Astrocyte (in vitro differentiated cells and primary cell): ENCODE measurements at regions not wholly inside any gene's neighbourhood (a gene's known extent, or its start where the extent isn't known, plus 50 kb on each side); places are given as distances from the start of the nearest gene placed in this dataset.

Experiments used
- DNase-seq: peaks from one replicate; pipeline ENCODE4 v3.0.0-alpha.2; 2010; ENCODE audit warnings: low read depth
- FAIRE-seq: peaks from 2 replicates; lab custom pipeline; 2011; peaks lifted over from hg19 to GRCh38; lab: Jason Lieb, UNC
- H2AFZ ChIP-seq: 2 replicates; pipeline ENCODE4 v1.6.0; 2012; ENCODE audit warnings: low read depth, low read length, inconsistent platforms
- H3K27ac ChIP-seq: 2 replicates; pipeline ENCODE4 v1.5.1; 2011; ENCODE audit warnings: low read depth, low read length, inconsistent platforms
- H3K27me3 ChIP-seq: 2 replicates; pipeline ENCODE4 v1.6.0; 2011; ENCODE audit warnings: low read length, inconsistent platforms; ENCODE audit not compliant: insufficient read depth
- H3K36me3 ChIP-seq: 2 replicates; pipeline ENCODE4 v1.5.1; 2011; ENCODE audit warnings: low read length, inconsistent platforms; ENCODE audit not compliant: insufficient read depth
- H3K4me1 ChIP-seq: 2 replicates; pipeline ENCODE4 v1.5.1; 2011; ENCODE audit warnings: low read length, inconsistent platforms; ENCODE audit not compliant: insufficient read depth
- H3K4me2 ChIP-seq: 2 replicates; pipeline ENCODE4 v1.6.0; 2012; ENCODE audit warnings: low read length, inconsistent platforms
- H3K4me3 ChIP-seq: 2 replicates; pipeline ENCODE4 v1.5.1; 2011; ENCODE audit warnings: low read depth, mild to moderate bottlenecking, low read length, inconsistent platforms; ENCODE audit not compliant: insufficient read depth
- H3K79me2 ChIP-seq: 2 replicates; pipeline ENCODE4 v1.6.0; 2012; ENCODE audit warnings: mild to moderate bottlenecking, low read length, inconsistent platforms; ENCODE audit not compliant: insufficient read depth
- H3K9ac ChIP-seq: 2 replicates; pipeline ENCODE4 v1.6.0; 2012; ENCODE audit warnings: mild to moderate bottlenecking, low read length, inconsistent platforms
- H3K9me3 ChIP-seq: 2 replicates; pipeline ENCODE4 v1.5.1; 2012; ENCODE audit warnings: low read depth, mild to moderate bottlenecking, low read length, inconsistent platforms; ENCODE audit not compliant: insufficient read depth
- H4K20me1 ChIP-seq: 2 replicates; pipeline ENCODE4 v1.6.0; 2012; ENCODE audit warnings: low read length, inconsistent platforms; ENCODE audit not compliant: insufficient read depth
- H3K27ac Mint-ChIP-seq: one replicate; pipeline ENCODE4 v1.8.0; 2021; ENCODE audit warnings: mild to moderate bottlenecking, mixed read lengths; ENCODE audit not compliant: unreplicated experiment
- H3K27me3 Mint-ChIP-seq: one replicate; pipeline ENCODE4 v1.8.0; 2021; ENCODE audit warnings: low read depth, mixed read lengths; ENCODE audit not compliant: unreplicated experiment
- H3K36me3 Mint-ChIP-seq: one replicate; pipeline ENCODE4 v1.8.0; 2021; ENCODE audit warnings: low read depth, mixed read lengths; ENCODE audit not compliant: unreplicated experiment
- H3K4me1 Mint-ChIP-seq: one replicate; pipeline ENCODE4 v1.8.0; 2021; ENCODE audit warnings: low read depth, mixed read lengths; ENCODE audit not compliant: unreplicated experiment
- H3K4me3 Mint-ChIP-seq: one replicate; pipeline ENCODE4 v1.8.0; 2021; ENCODE audit warnings: mild to moderate bottlenecking, moderate library complexity, mixed read lengths; ENCODE audit not compliant: unreplicated experiment
- H3K9me3 Mint-ChIP-seq: one replicate; pipeline ENCODE4 v1.8.0; 2021; ENCODE audit warnings: mild to moderate bottlenecking, mixed read lengths; ENCODE audit not compliant: unreplicated experiment
- EZH2 ChIP-seq: IDR thresholded peaks from 2 replicates; pipeline ENCODE4 v1.6.1; 2012; ENCODE audit warnings: mild to moderate bottlenecking, low read length, inconsistent platforms; ENCODE audit not compliant: insufficient read depth
- TF ChIP-seq, protein P1 (sequence below): IDR thresholded peaks from 2 replicates; pipeline ENCODE4 v1.5.1; 2011; ENCODE audit warnings: low read depth, mild to moderate bottlenecking, inconsistent platforms, low read length, moderate library complexity; ENCODE audit not compliant: insufficient read depth

DNA sequence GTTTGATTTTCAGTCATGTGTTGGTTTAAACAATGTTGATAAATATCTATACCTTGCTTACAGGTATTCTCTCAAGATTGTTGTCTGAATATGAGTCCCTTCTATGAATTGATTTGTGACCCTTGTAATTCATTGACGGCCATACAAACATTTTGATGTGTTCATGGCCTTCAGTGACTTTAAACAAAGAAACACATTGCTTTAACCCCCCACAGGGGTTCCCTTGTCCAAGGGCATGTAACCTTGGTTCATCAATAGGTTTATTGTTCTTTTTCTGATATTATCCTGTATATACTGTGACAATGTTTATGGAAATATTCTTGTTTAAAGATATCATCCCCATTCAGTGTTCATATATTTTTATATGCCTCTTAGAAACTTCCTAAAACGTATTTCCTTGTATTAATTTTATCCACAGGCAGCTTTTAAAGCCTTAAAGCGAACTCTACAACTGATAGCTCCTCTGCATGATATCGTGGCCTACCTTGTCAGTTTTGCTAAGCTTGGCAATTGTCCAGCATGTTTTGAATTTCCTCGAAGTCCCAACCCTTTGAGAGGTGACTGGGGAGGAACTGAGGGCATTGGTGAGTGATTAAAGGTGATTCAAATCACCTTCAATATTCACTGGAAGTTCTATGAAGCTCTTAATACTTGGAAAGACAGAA lies 87.0 kb downstream of the CD164 start:
- no peaks in the 10 kb centered on the region for H3K4me1 Mint-ChIP-seq

DNA sequence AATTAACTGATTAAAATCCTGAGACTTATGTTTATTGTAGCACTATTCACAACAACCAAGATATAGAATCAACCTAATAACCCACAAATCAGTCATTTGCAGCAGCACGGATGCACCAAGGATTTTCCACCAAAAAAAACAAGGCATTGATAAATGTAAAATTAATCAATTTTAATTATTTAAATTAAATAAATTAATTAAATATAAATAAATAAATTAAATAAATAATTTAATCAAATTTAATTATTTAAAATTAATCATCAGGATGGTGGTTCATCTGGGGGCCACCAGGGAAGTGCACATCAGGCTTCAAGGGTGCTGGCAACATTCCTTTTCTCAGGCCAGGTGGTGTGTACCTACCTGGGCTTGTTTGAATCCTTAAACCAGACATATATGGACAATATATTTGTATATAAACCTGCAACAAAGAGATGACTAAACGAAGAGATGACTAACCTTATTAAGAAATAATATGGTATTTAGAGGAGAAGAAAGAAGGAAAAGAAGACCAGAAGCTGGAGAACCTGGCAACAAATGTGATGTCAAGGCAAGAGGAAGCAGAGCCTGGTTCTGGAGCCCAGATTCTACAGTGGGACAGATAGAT lies 89.2 kb downstream of the CD164 start:
- Mint-ChIP-seq H3K4me1 (no peaks in the 10 kb centered on the region), H3K4me3 (no peak overlapping the region), H3K36me3 (no peaks in the 10 kb centered on the region), H3K27ac (no peak overlapping the region), H3K27me3 (peaks cover 4% of the 10 kb centered on the region), H3K9me3 (peaks cover under 1% of the 10 kb centered on the region)
- no peak overlapping the region for H3K4me3 ChIP-seq
- H4K20me1 ChIP-seq: no peaks in the 10 kb centered on the region
- no peak overlapping the region for H3K9ac ChIP-seq
- DNase-seq: no peak
- H3K27ac ChIP-seq: no peak overlapping the region
- no peak overlapping the region for H3K4me2 ChIP-seq
- FAIRE-seq: no peak
- no peaks in the 10 kb centered on the region for H3K4me1 ChIP-seq
- no peak overlapping the region for H2AFZ ChIP-seq
- TF ChIP-seq, protein P1, sequence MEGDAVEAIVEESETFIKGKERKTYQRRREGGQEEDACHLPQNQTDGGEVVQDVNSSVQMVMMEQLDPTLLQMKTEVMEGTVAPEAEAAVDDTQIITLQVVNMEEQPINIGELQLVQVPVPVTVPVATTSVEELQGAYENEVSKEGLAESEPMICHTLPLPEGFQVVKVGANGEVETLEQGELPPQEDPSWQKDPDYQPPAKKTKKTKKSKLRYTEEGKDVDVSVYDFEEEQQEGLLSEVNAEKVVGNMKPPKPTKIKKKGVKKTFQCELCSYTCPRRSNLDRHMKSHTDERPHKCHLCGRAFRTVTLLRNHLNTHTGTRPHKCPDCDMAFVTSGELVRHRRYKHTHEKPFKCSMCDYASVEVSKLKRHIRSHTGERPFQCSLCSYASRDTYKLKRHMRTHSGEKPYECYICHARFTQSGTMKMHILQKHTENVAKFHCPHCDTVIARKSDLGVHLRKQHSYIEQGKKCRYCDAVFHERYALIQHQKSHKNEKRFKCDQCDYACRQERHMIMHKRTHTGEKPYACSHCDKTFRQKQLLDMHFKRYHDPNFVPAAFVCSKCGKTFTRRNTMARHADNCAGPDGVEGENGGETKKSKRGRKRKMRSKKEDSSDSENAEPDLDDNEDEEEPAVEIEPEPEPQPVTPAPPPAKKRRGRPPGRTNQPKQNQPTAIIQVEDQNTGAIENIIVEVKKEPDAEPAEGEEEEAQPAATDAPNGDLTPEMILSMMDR: no peak
- TF ChIP-seq EZH2: no peak
- no peaks in the 10 kb centered on the region for H3K27me3 ChIP-seq
- no peaks in the 10 kb centered on the region for H3K79me2 ChIP-seq
- no peaks in the 10 kb centered on the region for H3K9me3 ChIP-seq
- no peaks in the 10 kb centered on the region for H3K36me3 ChIP-seq

More for the DNA sequence above, 87.0 kb downstream of the CD164 start:
- H3K4me3 ChIP-seq: no peak overlapping the region
- Mint-ChIP-seq H3K9me3 (no peaks in the 10 kb centered on the region), H3K36me3 (no peaks in the 10 kb centered on the region), H3K27ac (no peak overlapping the region), H3K4me3 (no peak overlapping the region), H3K27me3 (peaks cover 5% of the 10 kb centered on the region)
- H2AFZ ChIP-seq: no peak overlapping the region
- TF ChIP-seq, protein P1: no peak
- no peak for TF ChIP-seq EZH2
- FAIRE-seq (no peak), DNase-seq (no peak)
- no peaks in the 10 kb centered on the region for H3K9me3 ChIP-seq
- H3K4me1 ChIP-seq: no peaks in the 10 kb centered on the region
- H3K79me2 ChIP-seq: no peaks in the 10 kb centered on the region
- no peaks in the 10 kb centered on the region for H4K20me1 ChIP-seq
- H3K4me2 ChIP-seq: no peak overlapping the region
- H3K27me3 ChIP-seq: no peaks in the 10 kb centered on the region
- H3K9ac ChIP-seq: no peak overlapping the region
- H3K36me3 ChIP-seq: no peaks in the 10 kb centered on the region
- no peak overlapping the region for H3K27ac ChIP-seq

GRCh38 chr6:109292420-109292819 lies 89.8 kb downstream of the CD164 start:
- Mint-ChIP-seq H3K27me3 (no peaks in the 10 kb centered on the region), H3K36me3 (no peaks in the 10 kb centered on the region), H3K9me3 (peaks cover 2% of the 10 kb centered on the region), H3K27ac (no peak overlapping the region), H3K4me1 (no peaks in the 10 kb centered on the region), H3K4me3 (no peak overlapping the region)
- no peaks in the 10 kb centered on the region for H3K4me1 ChIP-seq
- no peaks in the 10 kb centered on the region for H3K27me3 ChIP-seq
- H3K9me3 ChIP-seq: no peaks in the 10 kb centered on the region
- TF ChIP-seq, protein P1: no peak
- no peak for TF ChIP-seq EZH2
- H3K79me2 ChIP-seq: no peaks in the 10 kb centered on the region
- no peak overlapping the region for H2AFZ ChIP-seq
- FAIRE-seq: no peak
- H3K9ac ChIP-seq: no peak overlapping the region
- H3K36me3 ChIP-seq: no peaks in the 10 kb centered on the region
- no peak for DNase-seq
- H3K4me2 ChIP-seq: no peak overlapping the region
- no peaks in the 10 kb centered on the region for H4K20me1 ChIP-seq
- H3K4me3 ChIP-seq: no peak overlapping the region
- H3K27ac ChIP-seq: no peak overlapping the region
